HG03558 (cell line): ENCODE measurements at regions not wholly inside any gene's neighbourhood (a gene's known extent, or its start where the extent isn't known, plus 50 kb on each side); places are given as distances from the start of the nearest gene placed in this dataset.

Experiments used
- ATAC-seq: cut with Tn5 transposase; IDR thresholded peaks from one replicate; pipeline ENCODE4 v1.9.1; 2021; ENCODE audit warnings: moderate number of reproducible peaks; ENCODE audit not compliant: unreplicated experiment; ENCODE audit errors: extremely low read depth

- ATAC-seq: no peak
Observed at GRCh38 chr18:43213816-43214215, 63.5 kb downstream of the SYT4 start.

- ATAC-seq: no peak
Observed at GRCh38 chr18:43211059-43211458, 66.2 kb downstream of the SYT4 start.

GRCh38 chr18:43195421-43195820 lies 79.9 kb upstream of the RIT2 start:
- ATAC-seq: no peak

- no peak for ATAC-seq
Observed at GRCh38 chr18:43193336-43193735, 77.9 kb upstream of the RIT2 start.

- ATAC-seq: peak; percentile 72
Observed at GRCh38 chr18:43192408-43192807, 76.9 kb upstream of the RIT2 start.

GRCh38 chr18:43181711-43182110 lies 66.2 kb upstream of the RIT2 start:
- ATAC-seq: no peak

- ATAC-seq: no peak
Observed at GRCh38 chr18:43180814-43181213, 65.3 kb upstream of the RIT2 start.

GRCh38 chr18:43175257-43175656 lies 59.8 kb upstream of the RIT2 start:
- no peak for ATAC-seq

GRCh38 chr18:43170586-43170985 lies 55.1 kb upstream of the RIT2 start:
- ATAC-seq: no peak
